Natural killer cell (primary cell): ENCODE measurements at regions not wholly inside any gene's neighbourhood (a gene's known extent, or its start where the extent isn't known, plus 50 kb on each side); places are given as distances from the start of the nearest gene placed in this dataset.
A peak's percentile ranks its signal among the peaks of the same experiment; 100 is the strongest.

Experiments
- ATAC-seq, 3 donors: fragments of 150-1000 bp in 2 of 3; fragments of 200-7000 bp in 1 of 3; cut with Tn5 transposase; 1 replicate in 1 of 3; 2 replicates in 2 of 3; pipeline ENCODE4 v1.10.0; 2021; ENCODE audit warnings: mild to moderate bottlenecking in 2 of 3, moderate library complexity in 2 of 3
- DNase-seq, 2 donors: peaks; one replicate each; pipeline versions ENCODE4 v3.0.0 to v3.0.0-alpha.2; 2013 to 2021; ENCODE audit warnings: mixed read lengths in 1 of 2
- H3K27ac ChIP-seq: one replicate; pipeline ENCODE4 v1.5.1; 2013; ENCODE audit warnings: mild to moderate bottlenecking, low read length
- H3K27me3 ChIP-seq: one replicate; pipeline ENCODE4 v1.6.1; 2013; ENCODE audit warnings: low read length; ENCODE audit not compliant: control insufficient read depth, insufficient read depth
- H3K36me3 ChIP-seq: one replicate; pipeline ENCODE4 v1.6.1; 2013; ENCODE audit warnings: low read length; ENCODE audit not compliant: control insufficient read depth, insufficient read depth
- H3K4me1 ChIP-seq: one replicate; pipeline ENCODE4 v1.6.1; 2013; ENCODE audit warnings: low read length; ENCODE audit not compliant: control insufficient read depth, insufficient read depth
- H3K4me3 ChIP-seq: one replicate; pipeline ENCODE4 v1.5.1; 2013; ENCODE audit warnings: low read length
- H3K9me3 ChIP-seq: one replicate; pipeline ENCODE4 v1.6.1; 2013; ENCODE audit warnings: low read length; ENCODE audit not compliant: control insufficient read depth, insufficient read depth
- H3K27ac Mint-ChIP-seq, 2 donors: one replicate each; pipeline ENCODE4 v1.8.0; 2022; ENCODE audit warnings: mild to moderate bottlenecking in 2 of 2, mixed read lengths in 2 of 2, moderate library complexity in 1 of 2
- H3K27me3 Mint-ChIP-seq, 2 donors: one replicate each; pipeline ENCODE4 v1.8.0; 2022; ENCODE audit warnings: low read depth in 2 of 2, mixed read lengths in 2 of 2
- H3K36me3 Mint-ChIP-seq: one replicate; pipeline ENCODE4 v1.8.0; 2022; ENCODE audit warnings: mixed read lengths
- H3K4me1 Mint-ChIP-seq, 2 donors: one replicate each; pipeline ENCODE4 v1.8.0; 2022; ENCODE audit warnings: mixed read lengths in 2 of 2
- H3K4me3 Mint-ChIP-seq: one replicate; pipeline ENCODE4 v1.8.0; 2022; ENCODE audit warnings: mild to moderate bottlenecking, moderate library complexity, mixed read lengths
- H3K9me3 Mint-ChIP-seq, 2 donors: one replicate each; pipeline ENCODE4 v1.8.0; 2022; ENCODE audit warnings: mixed read lengths in 2 of 2
- WGBS: methylation state at CpG from one replicate; pipeline ENCODE4 v1.1.7; 2013; ENCODE audit warnings: missing lambda C conversion rate; ENCODE audit not compliant: insufficient coverage; 5-methylcytosine and 5-hydroxymethylcytosine counted together
- intact Hi-C: fragments of 100-400 bp; cut with micrococcal nuclease; formaldehyde crosslinking; loops from one replicate; pipeline ENCODE4 v1.14.2; 2022
- TF ChIP-seq, protein P1 (sequence below): fragments of 200-600 bp; IDR thresholded peaks from one replicate; pipeline ENCODE4 v1.8.0; 2022; ENCODE audit warnings: antibody characterized with exemption

DNA sequence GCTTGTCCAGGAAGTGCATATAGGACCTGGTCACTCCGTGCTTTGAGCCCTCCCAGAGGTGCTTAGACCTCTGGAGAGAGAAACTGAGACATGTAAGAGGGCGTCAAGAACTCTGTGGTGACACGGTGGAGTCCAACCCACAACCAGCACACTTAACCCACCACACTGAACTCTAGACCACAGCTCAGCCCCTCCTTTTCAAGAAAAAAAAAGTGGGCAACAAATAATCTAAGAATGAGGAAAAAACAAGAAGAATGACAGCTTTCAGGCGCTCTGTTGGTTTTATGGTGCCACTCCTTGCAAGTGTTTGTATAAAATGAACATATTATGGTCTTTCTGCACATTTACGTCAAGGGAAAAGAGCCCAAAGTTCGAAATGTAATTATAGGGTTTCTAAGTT lies 50.2 kb upstream of the SNAPC3 start:
- H3K27me3 ChIP-seq: no peaks in the 10 kb centered on the region
- H3K4me3 Mint-ChIP-seq: peak overlapping the region; percentile 68
- ATAC-seq (peak; percentile 53 to 94 (median 75)), DNase-seq (no peak)
- intact Hi-C loops: no loop called here
- H3K27ac Mint-ChIP-seq: peak overlapping the region in 1 of 2 donors; percentile 69
- H3K9me3 Mint-ChIP-seq: no peaks in the 10 kb centered on the region
- WGBS: 19% methylated on average over 4 of the region's 6 CpGs
- no peak overlapping the region for H3K4me3 ChIP-seq
- H3K36me3 Mint-ChIP-seq: no peaks in the 10 kb centered on the region
- H3K36me3 ChIP-seq: no peaks in the 10 kb centered on the region
- no peaks in the 10 kb centered on the region for H3K27me3 Mint-ChIP-seq
- H3K27ac ChIP-seq: no peak overlapping the region
- TF ChIP-seq, protein P1, sequence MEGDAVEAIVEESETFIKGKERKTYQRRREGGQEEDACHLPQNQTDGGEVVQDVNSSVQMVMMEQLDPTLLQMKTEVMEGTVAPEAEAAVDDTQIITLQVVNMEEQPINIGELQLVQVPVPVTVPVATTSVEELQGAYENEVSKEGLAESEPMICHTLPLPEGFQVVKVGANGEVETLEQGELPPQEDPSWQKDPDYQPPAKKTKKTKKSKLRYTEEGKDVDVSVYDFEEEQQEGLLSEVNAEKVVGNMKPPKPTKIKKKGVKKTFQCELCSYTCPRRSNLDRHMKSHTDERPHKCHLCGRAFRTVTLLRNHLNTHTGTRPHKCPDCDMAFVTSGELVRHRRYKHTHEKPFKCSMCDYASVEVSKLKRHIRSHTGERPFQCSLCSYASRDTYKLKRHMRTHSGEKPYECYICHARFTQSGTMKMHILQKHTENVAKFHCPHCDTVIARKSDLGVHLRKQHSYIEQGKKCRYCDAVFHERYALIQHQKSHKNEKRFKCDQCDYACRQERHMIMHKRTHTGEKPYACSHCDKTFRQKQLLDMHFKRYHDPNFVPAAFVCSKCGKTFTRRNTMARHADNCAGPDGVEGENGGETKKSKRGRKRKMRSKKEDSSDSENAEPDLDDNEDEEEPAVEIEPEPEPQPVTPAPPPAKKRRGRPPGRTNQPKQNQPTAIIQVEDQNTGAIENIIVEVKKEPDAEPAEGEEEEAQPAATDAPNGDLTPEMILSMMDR: no peak
- H3K4me1 ChIP-seq: peaks cover 7% of the 10 kb centered on the region
- H3K4me1 Mint-ChIP-seq: peaks cover 37 to 46% of the 10 kb centered on the region in 2 donors
- no peaks in the 10 kb centered on the region for H3K9me3 ChIP-seq

DNA sequence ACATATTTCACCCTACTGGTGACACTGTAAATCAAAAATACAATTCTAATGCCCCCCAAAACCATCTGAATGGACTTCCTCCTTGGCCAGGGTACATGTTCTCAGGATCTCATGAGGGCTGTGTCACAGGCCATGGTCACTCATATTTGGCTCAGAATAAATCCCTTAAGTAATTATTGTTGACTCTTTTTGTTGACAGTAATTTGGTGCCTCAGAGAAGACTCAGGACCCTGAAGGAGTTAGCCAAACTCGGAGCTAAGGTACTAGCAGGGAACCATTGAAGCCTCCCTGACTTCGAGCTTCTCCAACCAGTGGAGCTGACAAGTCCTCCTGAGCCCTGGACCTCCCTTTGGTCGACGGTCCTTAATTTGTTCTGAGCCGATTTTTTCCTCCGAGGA lies 51.2 kb upstream of the SNAPC3 start:
- TF ChIP-seq, protein P1: no peak
- H3K4me1 Mint-ChIP-seq: peaks cover 32 to 40% of the 10 kb centered on the region in 2 donors
- no peak for DNase-seq
- H3K27me3 ChIP-seq: no peaks in the 10 kb centered on the region
- no peak overlapping the region for H3K27ac ChIP-seq
- no peak for ATAC-seq
- H3K9me3 Mint-ChIP-seq: no peaks in the 10 kb centered on the region
- no peak overlapping the region for H3K4me3 ChIP-seq
- peak overlapping the region in 1 of 2 donors; percentile 4 for H3K27ac Mint-ChIP-seq
- H3K9me3 ChIP-seq: no peaks in the 10 kb centered on the region
- no peaks in the 10 kb centered on the region for H3K36me3 Mint-ChIP-seq
- H3K4me1 ChIP-seq: peaks cover 7% of the 10 kb centered on the region
- no peaks in the 10 kb centered on the region for H3K27me3 Mint-ChIP-seq
- WGBS: 88% methylated on average over 6 of the region's 6 CpGs
- H3K4me3 Mint-ChIP-seq: no peak overlapping the region
- H3K36me3 ChIP-seq: no peaks in the 10 kb centered on the region
- intact Hi-C loops: no loop called here

DNA sequence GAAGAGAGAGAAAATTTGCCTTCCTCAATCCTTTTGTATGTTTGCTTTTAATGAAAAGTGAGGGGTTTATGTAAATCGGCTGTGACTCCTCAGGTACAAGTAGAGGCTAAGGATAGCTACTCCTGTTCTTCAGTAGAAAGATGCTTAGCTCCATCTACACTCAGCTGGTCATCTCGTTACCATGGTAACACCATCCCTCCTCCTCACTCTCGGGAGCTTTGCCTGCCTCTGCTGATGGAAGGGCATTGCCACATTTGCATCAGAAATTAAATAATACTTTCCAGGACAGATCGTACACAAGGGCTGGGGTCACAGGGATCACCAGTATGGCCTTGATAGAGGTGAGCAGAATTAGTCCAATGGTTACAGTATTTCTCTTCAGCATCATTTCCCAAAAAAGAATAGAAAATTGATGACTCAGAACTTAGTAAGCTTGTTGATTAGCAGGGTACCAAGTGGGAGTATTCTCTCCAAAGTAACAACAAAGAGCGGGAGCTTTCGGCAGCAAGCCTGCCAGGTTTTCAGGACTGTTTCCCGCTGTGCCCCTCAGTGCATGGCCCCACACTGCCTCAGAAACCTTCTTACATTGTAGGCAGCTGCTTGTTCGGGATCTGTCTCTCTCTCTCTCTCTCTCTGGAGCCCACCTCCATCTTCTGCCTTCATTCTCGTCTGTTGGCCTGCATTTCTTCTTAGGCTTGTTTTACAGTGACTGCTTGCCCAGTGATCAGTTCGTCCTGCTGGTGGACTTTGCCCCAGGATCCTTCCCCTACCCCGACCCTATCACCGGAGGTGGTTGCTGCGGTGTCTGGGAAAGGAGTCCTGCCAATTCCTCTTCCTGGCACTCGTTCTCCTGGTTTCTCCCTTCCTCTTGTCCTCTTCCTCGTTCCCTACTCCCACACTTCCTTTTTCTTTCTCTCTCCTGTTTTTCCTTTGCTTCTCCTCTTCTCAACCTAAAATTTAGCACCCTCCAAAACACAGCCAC lies 51.9 kb upstream of the SNAPC3 start:
- WGBS: 85% methylated on average over 15 of the region's 15 CpGs
- Mint-ChIP-seq H3K4me1 (peaks cover 32 to 34% of the 10 kb centered on the region in 2 donors), H3K9me3 (no peaks in the 10 kb centered on the region), H3K36me3 (no peaks in the 10 kb centered on the region), H3K4me3 (no peak overlapping the region), H3K27me3 (no peaks in the 10 kb centered on the region), H3K27ac (peak overlapping the region in 1 of 2 donors; percentile 4)
- ATAC-seq (no peak), DNase-seq (no peak)
- intact Hi-C loops: no loop called here
- Histone ChIP-seq H3K4me3 (no peak overlapping the region), H3K27me3 (no peaks in the 10 kb centered on the region), H3K27ac (no peak overlapping the region), H3K4me1 (peaks cover 7% of the 10 kb centered on the region), H3K36me3 (no peaks in the 10 kb centered on the region), H3K9me3 (no peaks in the 10 kb centered on the region)
- TF ChIP-seq, protein P1: no peak
